DMS114 treated with DMSO at 0.1 percent for 48 hours (cell line): ENCODE measurements at regions not wholly inside any gene's neighbourhood (a gene's known extent, or its start where the extent isn't known, plus 50 kb on each side); places are given as distances from the start of the nearest gene placed in this dataset.

Experiments
- DNase-seq: peaks from one replicate; lab custom pipeline; 2025; ENCODE audit not compliant: unreplicated experiment; lab: John Stamatoyannopoulos, UW

GRCh38 chr16:61332461-61332860, 703.8 kb downstream of the CDH8 start:
- no peak for DNase-seq

GRCh38 chr16:61324044-61324443, 712.2 kb downstream of the CDH8 start:
- no peak for DNase-seq

GRCh38 chr16:61323456-61323855, 712.8 kb downstream of the CDH8 start:
- DNase-seq, result no peak

- DNase-seq, result no peak
Measured at GRCh38 chr16:61320791-61321190, 715.4 kb downstream of the CDH8 start.

GRCh38 chr16:61313931-61314330, 722.3 kb downstream of the CDH8 start:
- no peak for DNase-seq

- DNase-seq, result no peak
Measured at GRCh38 chr16:61309386-61309785, 726.9 kb downstream of the CDH8 start.

- DNase-seq, result no peak
Measured at GRCh38 chr16:61306204-61306603, 730.0 kb downstream of the CDH8 start.

GRCh38 chr16:61296814-61297213, 739.4 kb downstream of the CDH8 start:
- DNase-seq, result no peak

- DNase-seq, result no peak
Measured at GRCh38 chr16:61296305-61296704, 739.9 kb downstream of the CDH8 start.

GRCh38 chr16:61295311-61295710, 740.9 kb downstream of the CDH8 start:
- no peak for DNase-seq

- no peak for DNase-seq
Measured at GRCh38 chr16:61289141-61289540, 747.1 kb downstream of the CDH8 start.

GRCh38 chr16:61277849-61278248, 758.4 kb downstream of the CDH8 start:
- no peak for DNase-seq

GRCh38 chr16:61274211-61274610, 762.0 kb downstream of the CDH8 start:
- no peak for DNase-seq

GRCh38 chr16:61270726-61271125, 765.5 kb downstream of the CDH8 start:
- DNase-seq, result no peak

GRCh38 chr16:61263400-61263799, 772.8 kb downstream of the CDH8 start:
- no peak for DNase-seq

- DNase-seq, result no peak
Measured at GRCh38 chr16:61261315-61261714, 774.9 kb downstream of the CDH8 start.

- DNase-seq, result no peak
Measured at GRCh38 chr16:61246592-61246991, 789.6 kb downstream of the CDH8 start.

- no peak for DNase-seq
Measured at GRCh38 chr16:61243954-61244353, 792.3 kb downstream of the CDH8 start.

GRCh38 chr16:61237884-61238485, 798.3 kb downstream of the CDH8 start:
- no peak for DNase-seq

- DNase-seq, result no peak
Measured at GRCh38 chr16:61233713-61234112, 802.5 kb downstream of the CDH8 start.

GRCh38 chr16:61228371-61228770, 807.9 kb downstream of the CDH8 start:
- no peak for DNase-seq

- DNase-seq, result no peak
Measured at GRCh38 chr16:61215605-61216004, 820.6 kb downstream of the CDH8 start.

GRCh38 chr16:61214780-61215179, 821.5 kb downstream of the CDH8 start:
- DNase-seq, result no peak

GRCh38 chr16:61210076-61210475, 826.2 kb downstream of the CDH8 start:
- DNase-seq, result no peak
